Nephron progenitor cell (in vitro differentiated cells): ENCODE measurements at regions not wholly inside any gene's neighbourhood (a gene's known extent, or its start where the extent isn't known, plus 50 kb on each side); places are given as distances from the start of the nearest gene placed in this dataset.

Source experiments
- DNase-seq: peaks from one replicate; pipeline ENCODE4 v3.0.0; 2021
- H3K27ac Mint-ChIP-seq: 2 replicates; pipeline ENCODE4 v1.8.0; 2021; ENCODE audit warnings: mild to moderate bottlenecking, moderate library complexity, mixed read lengths
- H3K27me3 Mint-ChIP-seq: 2 replicates; pipeline ENCODE4 v1.8.0; 2021; ENCODE audit warnings: mild to moderate bottlenecking, low read depth, mixed read lengths; ENCODE audit not compliant: poor library complexity
- H3K36me3 Mint-ChIP-seq: 2 replicates; pipeline ENCODE4 v1.8.0; 2021; ENCODE audit warnings: low read depth, mixed read lengths
- H3K4me1 Mint-ChIP-seq: 2 replicates; pipeline ENCODE4 v1.8.0; 2021; ENCODE audit warnings: mixed read lengths
- H3K4me3 Mint-ChIP-seq: 2 replicates; pipeline ENCODE4 v1.8.0; 2021; ENCODE audit warnings: mild to moderate bottlenecking, moderate library complexity, mixed read lengths
- H3K9me3 Mint-ChIP-seq: 2 replicates; pipeline ENCODE4 v1.8.0; 2021; ENCODE audit warnings: mild to moderate bottlenecking, moderate library complexity, mixed read lengths
- TF ChIP-seq, protein P1 (sequence below): fragments of 200-600 bp; sonication (generic); IDR thresholded peaks from 2 replicates; pipeline ENCODE4 v1.5.0; 2021; ENCODE audit warnings: antibody characterized with exemption

DNA sequence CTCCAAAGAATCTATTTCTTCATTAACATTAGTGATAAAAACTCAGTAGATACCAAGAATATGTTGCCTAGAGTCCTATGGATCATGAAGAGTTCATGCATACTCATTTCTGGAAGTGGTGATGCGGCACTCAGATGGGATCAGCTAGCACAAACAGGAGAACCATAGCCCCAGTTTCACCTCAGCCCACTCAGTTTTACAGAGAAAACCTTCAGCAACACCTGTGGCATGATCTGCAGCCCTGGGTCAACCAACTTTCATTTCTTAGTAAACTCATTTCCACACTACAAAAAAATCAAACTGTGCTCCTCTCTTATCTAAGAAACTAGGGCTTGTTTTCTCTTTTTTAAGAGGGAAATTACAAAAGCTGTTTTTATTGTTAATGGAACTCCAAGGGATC, 569.4 kb downstream of the CCDC85A start:
- Mint-ChIP-seq H3K27me3 (peaks cover 3% of the 10 kb centered on the region), H3K36me3 (no peaks in the 10 kb centered on the region), H3K4me3 (no peak overlapping the region), H3K27ac (no peak overlapping the region), H3K9me3 (no peaks in the 10 kb centered on the region), H3K4me1 (no peaks in the 10 kb centered on the region)
- TF ChIP-seq, protein P1, sequence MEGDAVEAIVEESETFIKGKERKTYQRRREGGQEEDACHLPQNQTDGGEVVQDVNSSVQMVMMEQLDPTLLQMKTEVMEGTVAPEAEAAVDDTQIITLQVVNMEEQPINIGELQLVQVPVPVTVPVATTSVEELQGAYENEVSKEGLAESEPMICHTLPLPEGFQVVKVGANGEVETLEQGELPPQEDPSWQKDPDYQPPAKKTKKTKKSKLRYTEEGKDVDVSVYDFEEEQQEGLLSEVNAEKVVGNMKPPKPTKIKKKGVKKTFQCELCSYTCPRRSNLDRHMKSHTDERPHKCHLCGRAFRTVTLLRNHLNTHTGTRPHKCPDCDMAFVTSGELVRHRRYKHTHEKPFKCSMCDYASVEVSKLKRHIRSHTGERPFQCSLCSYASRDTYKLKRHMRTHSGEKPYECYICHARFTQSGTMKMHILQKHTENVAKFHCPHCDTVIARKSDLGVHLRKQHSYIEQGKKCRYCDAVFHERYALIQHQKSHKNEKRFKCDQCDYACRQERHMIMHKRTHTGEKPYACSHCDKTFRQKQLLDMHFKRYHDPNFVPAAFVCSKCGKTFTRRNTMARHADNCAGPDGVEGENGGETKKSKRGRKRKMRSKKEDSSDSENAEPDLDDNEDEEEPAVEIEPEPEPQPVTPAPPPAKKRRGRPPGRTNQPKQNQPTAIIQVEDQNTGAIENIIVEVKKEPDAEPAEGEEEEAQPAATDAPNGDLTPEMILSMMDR, result no peak
- DNase-seq, result no peak

DNA sequence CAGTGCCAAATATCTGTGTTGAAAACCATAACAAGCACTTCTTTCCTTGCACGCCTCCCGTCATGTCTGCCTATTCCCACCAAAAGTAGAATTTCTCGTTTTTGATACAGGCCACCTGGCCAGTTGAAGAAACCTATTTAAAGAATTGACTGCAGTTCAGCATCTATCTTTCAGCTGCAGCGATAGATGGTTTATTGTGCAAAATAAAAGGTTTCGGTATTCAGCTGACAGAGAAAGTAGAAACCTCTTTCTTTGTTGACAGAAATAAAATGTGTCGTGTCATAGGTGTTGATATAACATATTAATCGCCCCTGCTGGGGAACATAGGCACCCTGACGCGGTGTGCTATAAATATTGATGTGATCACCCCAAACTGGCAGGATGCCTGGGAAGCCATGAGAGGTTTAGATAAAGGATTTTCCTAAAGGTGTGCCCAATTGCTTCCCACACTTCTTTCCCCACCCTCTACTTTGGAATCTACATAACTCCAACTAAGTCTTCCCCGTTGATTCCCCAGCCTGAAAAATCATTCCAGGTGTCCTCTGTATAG, 570.4 kb downstream of the CCDC85A start:
- Mint-ChIP-seq H3K4me3 (no peak overlapping the region), H3K9me3 (no peaks in the 10 kb centered on the region), H3K27ac (no peak overlapping the region), H3K27me3 (no peaks in the 10 kb centered on the region), H3K36me3 (no peaks in the 10 kb centered on the region), H3K4me1 (no peaks in the 10 kb centered on the region)
- TF ChIP-seq, protein P1, result no peak
- no peak for DNase-seq

DNA sequence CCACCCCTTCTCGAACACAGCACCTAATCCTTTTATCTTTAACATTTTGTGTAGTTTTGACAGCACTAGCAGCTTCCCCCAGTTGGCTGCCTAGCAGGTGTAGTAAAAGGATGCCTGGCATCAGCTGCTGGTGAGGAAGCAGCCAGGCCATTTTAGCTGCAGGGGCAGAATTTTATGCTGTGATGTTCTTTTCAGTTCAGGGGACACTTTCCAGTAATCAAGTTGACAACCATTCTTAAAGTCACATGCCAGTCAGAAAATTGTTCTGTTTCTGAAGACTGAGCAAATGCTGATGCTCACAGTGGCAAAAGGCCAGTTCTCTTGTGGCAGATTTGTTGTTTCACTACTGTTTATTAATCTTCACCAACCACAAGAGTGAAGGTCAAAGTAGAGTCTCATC, 570.8 kb downstream of the CCDC85A start:
- H3K9me3 Mint-ChIP-seq, result peaks cover 3% of the 10 kb centered on the region
- TF ChIP-seq, protein P1, result no peak
- DNase-seq, result no peak
- no peak overlapping the region for H3K4me3 Mint-ChIP-seq
- H3K27ac Mint-ChIP-seq, result no peak overlapping the region
- H3K4me1 Mint-ChIP-seq, result no peaks in the 10 kb centered on the region
- H3K27me3 Mint-ChIP-seq, result no peaks in the 10 kb centered on the region
- H3K36me3 Mint-ChIP-seq, result no peaks in the 10 kb centered on the region

DNA sequence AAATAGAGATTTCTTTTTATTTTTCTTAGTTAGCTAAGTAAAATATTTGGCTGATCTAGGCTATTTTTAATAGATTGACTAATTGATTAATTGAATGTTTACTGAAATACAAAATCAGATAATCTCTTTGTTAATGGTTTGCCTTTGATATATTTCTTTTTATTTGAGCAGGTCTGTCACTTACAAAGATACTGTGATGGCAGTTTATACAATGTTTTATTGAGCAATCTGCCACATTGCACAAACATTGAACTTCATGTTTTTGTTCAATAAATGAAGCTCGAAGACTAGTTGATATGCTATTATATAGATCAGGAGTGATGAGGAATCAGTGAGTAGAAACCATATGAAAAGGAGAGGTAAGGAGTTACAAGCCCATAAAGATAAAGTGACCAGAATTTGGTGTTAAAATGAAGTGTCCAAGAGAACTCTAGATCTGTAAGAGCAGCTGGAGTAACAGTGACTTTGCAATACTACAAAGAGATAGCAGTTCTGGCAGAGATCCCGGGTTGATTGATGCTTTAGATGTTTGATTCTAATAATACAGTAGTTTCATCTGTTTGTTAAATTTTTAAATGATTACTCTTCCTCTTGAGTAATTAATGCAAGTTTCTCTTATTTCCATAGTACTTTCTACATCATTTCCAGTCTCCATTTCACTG, 574.2 kb downstream of the CCDC85A start:
- Mint-ChIP-seq H3K9me3 (peaks cover 23% of the 10 kb centered on the region), H3K4me1 (no peaks in the 10 kb centered on the region)

GRCh38 chr2:56763683-56764082, 579.9 kb downstream of the CCDC85A start:
- no peaks in the 10 kb centered on the region for H3K27me3 Mint-ChIP-seq
- no peak for DNase-seq
- H3K4me1 Mint-ChIP-seq, result no peaks in the 10 kb centered on the region
- no peaks in the 10 kb centered on the region for H3K36me3 Mint-ChIP-seq
- H3K4me3 Mint-ChIP-seq, result no peak overlapping the region
- H3K9me3 Mint-ChIP-seq, result peaks cover 23% of the 10 kb centered on the region
- no peak overlapping the region for H3K27ac Mint-ChIP-seq
- TF ChIP-seq, protein P1, result no peak

More for the DNA sequence above, 574.2 kb downstream of the CCDC85A start:
- Mint-ChIP-seq H3K4me3 (no peak overlapping the region), H3K27me3 (no peaks in the 10 kb centered on the region), H3K27ac (no peak overlapping the region), H3K36me3 (no peaks in the 10 kb centered on the region)
- TF ChIP-seq, protein P1, result no peak
- no peak for DNase-seq

DNA sequence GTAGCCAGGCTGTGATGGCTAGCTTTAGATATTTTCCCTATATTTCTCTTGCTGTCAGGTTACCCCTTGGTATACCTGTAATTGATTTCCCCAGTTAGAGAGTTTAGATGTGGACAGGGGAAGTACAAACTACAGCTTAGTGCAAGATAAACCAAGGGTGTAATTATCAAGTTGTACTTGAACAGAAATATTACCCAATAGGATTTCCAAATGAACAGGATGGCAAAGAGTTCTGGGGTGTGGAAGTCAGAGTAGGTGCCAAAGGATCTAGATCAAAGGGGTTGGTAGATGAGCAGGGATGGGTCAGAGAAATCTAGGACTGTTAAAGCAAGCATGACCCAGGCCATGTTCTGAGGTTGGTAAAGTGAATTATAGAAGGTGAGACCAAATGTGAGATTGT, 585.2 kb downstream of the CCDC85A start:
- no peaks in the 10 kb centered on the region for H3K9me3 Mint-ChIP-seq
- no peak overlapping the region for H3K4me3 Mint-ChIP-seq
- H3K27me3 Mint-ChIP-seq, result no peaks in the 10 kb centered on the region
- H3K27ac Mint-ChIP-seq, result no peak overlapping the region
- TF ChIP-seq, protein P1, result no peak
- DNase-seq, result no peak
- H3K4me1 Mint-ChIP-seq, result no peaks in the 10 kb centered on the region
- no peaks in the 10 kb centered on the region for H3K36me3 Mint-ChIP-seq
